Gastroesophageal sphincter (tissue), 3 donors: ENCODE measurements at regions not wholly inside any gene's neighbourhood (a gene's known extent, or its start where the extent isn't known, plus 50 kb on each side); places are given as distances from the start of the nearest gene placed in this dataset.

Source experiments
- EP300 ChIP-seq: sonication (generic); formaldehyde crosslinking; IDR thresholded peaks from one replicate; pipeline ENCODE4 v1.6.1; 2017; ENCODE audit warnings: antibody characterized with exemption, mild to moderate bottlenecking
- POLR2AphosphoS5 ChIP-seq: sonication (generic); formaldehyde crosslinking; IDR thresholded peaks from one replicate; pipeline ENCODE4 v1.6.1; 2017; ENCODE audit warnings: antibody characterized with exemption
- TF ChIP-seq, protein P1 (sequence below), 4 experiments: fragments of 200-600 bp in 2 of 4; fragments of 450-650 bp in 2 of 4; sonication (generic) in 1 of 4; IDR thresholded peaks; one replicate each; pipeline ENCODE4 v1.5.1; 2017 to 2019; ENCODE audit warnings: antibody characterized with exemption in 4 of 4, mild to moderate bottlenecking in 2 of 4, moderate library complexity in 2 of 4

DNA sequence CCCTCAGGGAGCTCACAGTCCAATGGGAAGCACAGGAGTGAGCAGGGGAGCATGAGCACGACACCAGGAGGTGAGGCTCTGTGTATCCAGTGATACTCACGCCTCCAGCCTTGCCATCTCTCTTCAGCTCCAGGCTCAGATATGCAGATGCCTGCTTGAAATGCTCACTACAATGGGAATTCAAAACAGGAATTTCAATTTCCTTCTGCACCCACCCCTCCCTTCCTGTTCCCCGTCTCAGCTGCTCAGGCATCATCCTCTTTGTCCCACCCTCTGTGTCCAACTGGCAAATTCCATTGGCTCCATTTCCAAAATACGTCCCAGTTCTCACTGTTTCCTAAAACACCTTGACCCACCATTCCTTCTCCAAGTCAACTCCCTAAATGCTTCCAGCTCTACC, 58.9 kb downstream of the FBXO2 start:
- TF ChIP-seq, protein P1, sequence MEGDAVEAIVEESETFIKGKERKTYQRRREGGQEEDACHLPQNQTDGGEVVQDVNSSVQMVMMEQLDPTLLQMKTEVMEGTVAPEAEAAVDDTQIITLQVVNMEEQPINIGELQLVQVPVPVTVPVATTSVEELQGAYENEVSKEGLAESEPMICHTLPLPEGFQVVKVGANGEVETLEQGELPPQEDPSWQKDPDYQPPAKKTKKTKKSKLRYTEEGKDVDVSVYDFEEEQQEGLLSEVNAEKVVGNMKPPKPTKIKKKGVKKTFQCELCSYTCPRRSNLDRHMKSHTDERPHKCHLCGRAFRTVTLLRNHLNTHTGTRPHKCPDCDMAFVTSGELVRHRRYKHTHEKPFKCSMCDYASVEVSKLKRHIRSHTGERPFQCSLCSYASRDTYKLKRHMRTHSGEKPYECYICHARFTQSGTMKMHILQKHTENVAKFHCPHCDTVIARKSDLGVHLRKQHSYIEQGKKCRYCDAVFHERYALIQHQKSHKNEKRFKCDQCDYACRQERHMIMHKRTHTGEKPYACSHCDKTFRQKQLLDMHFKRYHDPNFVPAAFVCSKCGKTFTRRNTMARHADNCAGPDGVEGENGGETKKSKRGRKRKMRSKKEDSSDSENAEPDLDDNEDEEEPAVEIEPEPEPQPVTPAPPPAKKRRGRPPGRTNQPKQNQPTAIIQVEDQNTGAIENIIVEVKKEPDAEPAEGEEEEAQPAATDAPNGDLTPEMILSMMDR (IDR thresholded peaks at IDR 0.05), result no peak
- TF ChIP-seq EP300, result no peak
- no peak for TF ChIP-seq POLR2AphosphoS5
